Spleen (tissue), 11 donors: ENCODE measurements at regions not wholly inside any gene's neighbourhood (a gene's known extent, or its start where the extent isn't known, plus 50 kb on each side); places are given as distances from the start of the nearest gene placed in this dataset.

Source experiments
- DNase-seq: peaks from one replicate; pipeline ENCODE4 v3.0.0-alpha.2; 2020
- H3K27ac ChIP-seq, 8 donors: fragments of 200-600 bp; sonication (generic) in 7 of 8; 1 replicate in 4 of 8; 2 replicates in 4 of 8; pipeline versions ENCODE4 v1.5.0 to v1.8.0; 2016 to 2021; ENCODE audit warnings: inconsistent platforms in 4 of 8, mild to moderate bottlenecking in 4 of 8, moderate library complexity in 1 of 8
- H3K27me3 ChIP-seq, 7 donors: fragments of 200-600 bp; sonication (generic) in 6 of 7; replicated peaks in 1 of 7; 1 replicate in 4 of 7; 2 replicates in 3 of 7; pipeline versions ENCODE4 v1.5.0 to v1.8.0; 2016 to 2021; ENCODE audit warnings: inconsistent platforms in 3 of 7, mild to moderate bottlenecking in 1 of 7
- H3K36me3 ChIP-seq, 6 donors: fragments of 200-600 bp; sonication (generic) in 5 of 6; 1 replicate in 4 of 6; 2 replicates in 2 of 6; pipeline versions ENCODE4 v1.5.0 to v1.8.0; 2016 to 2021; ENCODE audit warnings: inconsistent platforms in 2 of 6
- H3K4me1 ChIP-seq, 6 donors: fragments of 200-600 bp; sonication (generic) in 5 of 6; 1 replicate in 3 of 6; 2 replicates in 3 of 6; pipeline versions ENCODE4 v1.5.0 to v1.8.0; 2016 to 2021; ENCODE audit warnings: inconsistent platforms in 3 of 6
- H3K4me3 ChIP-seq, 8 donors: fragments of 200-600 bp; sonication (generic) in 7 of 8; 1 replicate in 4 of 8; 2 replicates in 4 of 8; pipeline versions ENCODE4 v1.5.0 to v1.8.0; 2016 to 2021; ENCODE audit warnings: inconsistent platforms in 4 of 8, mild to moderate bottlenecking in 4 of 8, moderate library complexity in 2 of 8
- H3K9me3 ChIP-seq, 8 donors: fragments of 200-600 bp; sonication (generic) in 7 of 8; 1 replicate in 4 of 8; 2 replicates in 4 of 8; pipeline versions ENCODE4 v1.5.0 to v1.8.0; 2016 to 2021; ENCODE audit warnings: inconsistent platforms in 4 of 8
- CTCF ChIP-seq, 11 experiments: fragments of 200-600 bp in 7 of 11; fragments of 450-650 bp in 4 of 11; sonication (generic) in 4 of 11; IDR thresholded peaks in 8 of 11; conservative IDR thresholded peaks in 3 of 11; 1 replicate in 7 of 11; 2 replicates in 4 of 11; pipeline versions ENCODE4 v1.4.0 to v1.8.0; 2016 to 2021; ENCODE audit warnings: antibody characterized with exemption in 11 of 11, inconsistent platforms in 4 of 11, mild to moderate bottlenecking in 1 of 11
- POLR2A ChIP-seq, 3 donors: fragments of 450-650 bp; IDR thresholded peaks; one replicate each; pipeline ENCODE4 v1.5.1; 2017; ENCODE audit warnings: antibody characterized with exemption in 3 of 3, mild to moderate bottlenecking in 1 of 3
- POLR2AphosphoS5 ChIP-seq, 3 donors: sonication (generic); formaldehyde crosslinking; IDR thresholded peaks; one replicate each; pipeline ENCODE4 v1.5.1; 2017; ENCODE audit warnings: antibody characterized with exemption in 3 of 3
- WGBS, 5 donors: extraction: QIAGEN DNeasy Blood & Tissue Kit in 3 of 5; methylation state at CpG; one replicate each; pipeline versions ENCODE4 v1.1.5 to v1.1.7; 2013 to 2018; 5-methylcytosine and 5-hydroxymethylcytosine counted together
- intact Hi-C: fragments of 100-400 bp; cut with DNase I; formaldehyde crosslinking; loops from one replicate; pipeline ENCODE4 v1.15.0; 2023; ENCODE audit warnings: low total_unique reads
- donor health status: healthy with polysubstance abuse.
- donor health status: DM: no; HTN: no; CAD: no; lungs with moderate emphysema.
- donor health status: DM: no; HTN: no; CAD: no.
- donor health status: Bipolar disorder and iron deficiency.
- donor health status: healthy.
- donor health status: DM: no; HTN: no; CAD: no.
- donor health status: DM: yes; HTN: yes; CAD: no.

- DNase-seq, result peak; percentile 64
- Histone ChIP-seq H3K27ac (no peak overlapping the region), H3K27me3 (peaks cover 0 to 34% (median 0%) of the 10 kb centered on the region in 7 donors), H3K4me1 (peaks cover 8 to 34% (median 20%) of the 10 kb centered on the region in 6 donors), H3K4me3 (no peak overlapping the region), H3K36me3 (no peaks in the 10 kb centered on the region), H3K9me3 (no peaks in the 10 kb centered on the region)
- WGBS, 5 donors, result 76 to 89% (median 79%) methylated on average over 9 to 13 of the region's 13 CpGs
- TF ChIP-seq CTCF (IDR thresholded peaks at IDR 0.05 in 8 of 11, conservative IDR thresholded peaks at IDR 0.05 in 3 of 11), result no peak
- TF ChIP-seq POLR2AphosphoS5 (IDR thresholded peaks at IDR 0.05), result no peak
- no peak for TF ChIP-seq POLR2A (IDR thresholded peaks at IDR 0.05)
- intact Hi-C loops, result no loop called here
Measured at GRCh38 chr17:77861981-77862645, 96.4 kb upstream of the TNRC6C start.

GRCh38 chr17:77862890-77863813, 95.4 kb upstream of the TNRC6C start:
- peaks cover 0 to 29% (median 0%) of the 10 kb centered on the region in 7 donors for H3K27me3 ChIP-seq
- H3K27ac ChIP-seq, result peak overlapping the region in 4 of 8 donors; percentile 33 to 67 (median 56)
- H3K4me3 ChIP-seq, result no peak overlapping the region
- no peaks in the 10 kb centered on the region for H3K36me3 ChIP-seq
- no peak for TF ChIP-seq CTCF (IDR thresholded peaks at IDR 0.05 in 8 of 11, conservative IDR thresholded peaks at IDR 0.05 in 3 of 11)
- TF ChIP-seq POLR2AphosphoS5 (IDR thresholded peaks at IDR 0.05), result no peak
- no peak for TF ChIP-seq POLR2A (IDR thresholded peaks at IDR 0.05)
- intact Hi-C loops, result no loop called here
- 73 to 84% (median 80%) methylated on average over 14 of the region's 14 CpGs for WGBS, 5 donors
- H3K4me1 ChIP-seq, result peaks cover 8 to 44% (median 27%) of the 10 kb centered on the region in 6 donors
- no peaks in the 10 kb centered on the region for H3K9me3 ChIP-seq
- DNase-seq, result peak; percentile 46

- Histone ChIP-seq H3K27me3 (peaks cover 0 to 27% (median 0%) of the 10 kb centered on the region in 7 donors), H3K4me3 (peak overlapping the region in 1 of 8 donors; percentile 27), H3K36me3 (no peaks in the 10 kb centered on the region), H3K4me1 (peaks cover 9 to 50% (median 30%) of the 10 kb centered on the region in 6 donors), H3K27ac (peak overlapping the region in 5 of 8 donors; percentile 17 to 67 (median 54)), H3K9me3 (no peaks in the 10 kb centered on the region)
- 18 to 35% (median 22%) methylated on average over 6 to 12 of the region's 12 CpGs for WGBS, 5 donors
- DNase-seq, result peak; percentile 80
- TF ChIP-seq POLR2A (IDR thresholded peaks at IDR 0.05) (no peak), POLR2AphosphoS5 (IDR thresholded peaks at IDR 0.05) (peak in 2 of 3 donors; percentile 43 to 53)
- intact Hi-C loops, result no loop called here
Measured at GRCh38 chr17:77863814-77864161, 94.7 kb upstream of the TNRC6C start.

GRCh38 chr17:77864234-77865111, 94.0 kb upstream of the TNRC6C start:
- H3K27ac ChIP-seq, result peak overlapping the region in 5 of 8 donors; percentile 17 to 67 (median 54)
- WGBS, 5 donors, result 51 to 63% (median 55%) methylated on average over 19 to 21 of the region's 21 CpGs
- H3K27me3 ChIP-seq, result peaks cover 0 to 20% (median 0%) of the 10 kb centered on the region in 7 donors
- no peaks in the 10 kb centered on the region for H3K36me3 ChIP-seq
- peak overlapping the region in 1 of 8 donors; percentile 27 for H3K4me3 ChIP-seq
- peaks cover 15 to 57% (median 37%) of the 10 kb centered on the region in 6 donors for H3K4me1 ChIP-seq
- intact Hi-C loops, result no loop called here
- H3K9me3 ChIP-seq, result no peaks in the 10 kb centered on the region
- no peak for TF ChIP-seq POLR2AphosphoS5 (IDR thresholded peaks at IDR 0.05)
- no peak for TF ChIP-seq CTCF (IDR thresholded peaks at IDR 0.05 in 8 of 11, conservative IDR thresholded peaks at IDR 0.05 in 3 of 11)
- no peak for TF ChIP-seq POLR2A (IDR thresholded peaks at IDR 0.05)
- peak; percentile 62 for DNase-seq
